ENCODE measurements at regions not wholly inside any gene's neighbourhood (a gene's known extent, or its start where the extent isn't known, plus 50 kb on each side); places are given as distances from the start of the nearest gene placed in this dataset.

GRCh38 chr1:209353053-209353452 is 230.5 kb upstream of the CAMK1G start:
- TF ChIP-seq CTCF (IDR thresholded peaks at IDR 0.05; ENCODE audit: insufficient read depth, low read depth, low read length, missing control alignments): no peak
- no peak for DNase-seq (ENCODE audit: low read depth)
- H3K4me3 ChIP-seq (ENCODE audit: low read length): no peak overlapping the region

GRCh38 chr1:209354111-209354839 is 229.2 kb upstream of the CAMK1G start:
- DNase-seq (ENCODE audit: low read depth): peak; percentile 95
- H3K4me3 ChIP-seq (ENCODE audit: low read length): no peak overlapping the region
- peak; percentile 97 for TF ChIP-seq CTCF (IDR thresholded peaks at IDR 0.05; ENCODE audit: insufficient read depth, low read depth, low read length, missing control alignments)

GRCh38 chr1:209354840-209355165 is 228.7 kb upstream of the CAMK1G start:
- TF ChIP-seq CTCF (IDR thresholded peaks at IDR 0.05; ENCODE audit: insufficient read depth, low read depth, low read length, missing control alignments): no peak
- DNase-seq (ENCODE audit: low read depth): peak; percentile 32
- no peak overlapping the region for H3K4me3 ChIP-seq (ENCODE audit: low read length)

- TF ChIP-seq CTCF (IDR thresholded peaks at IDR 0.05; ENCODE audit: insufficient read depth, low read depth, low read length, missing control alignments): no peak
- H3K4me3 ChIP-seq (ENCODE audit: low read length): no peak overlapping the region
- peak; percentile 84 for DNase-seq (ENCODE audit: low read depth)
Observed at GRCh38 chr1:209355415-209355814, 228.1 kb upstream of the CAMK1G start.

- peak; percentile 51 for TF ChIP-seq CTCF (IDR thresholded peaks at IDR 0.05; ENCODE audit: insufficient read depth, low read depth, low read length, missing control alignments)
- peak; percentile 74 for DNase-seq (ENCODE audit: low read depth)
- H3K4me3 ChIP-seq (ENCODE audit: low read length): no peak overlapping the region
Observed at GRCh38 chr1:209356976-209357377, 226.5 kb upstream of the CAMK1G start.

- peak; percentile 57 for DNase-seq (ENCODE audit: low read depth)
- no peak for TF ChIP-seq CTCF (IDR thresholded peaks at IDR 0.05; ENCODE audit: insufficient read depth, low read depth, low read length, missing control alignments)
- no peak overlapping the region for H3K4me3 ChIP-seq (ENCODE audit: low read length)
Observed at GRCh38 chr1:209363112-209363511, 220.4 kb upstream of the CAMK1G start.

- peak; percentile 96 for DNase-seq (ENCODE audit: low read depth)
- no peak for TF ChIP-seq CTCF (IDR thresholded peaks at IDR 0.05; ENCODE audit: insufficient read depth, low read depth, low read length, missing control alignments)
- H3K4me3 ChIP-seq (ENCODE audit: low read length): no peak overlapping the region
Observed at GRCh38 chr1:209364716-209365115, 218.8 kb upstream of the CAMK1G start.
